Colonic mucosa (tissue), 4 donors: ENCODE measurements at regions not wholly inside any gene's neighbourhood (a gene's known extent, or its start where the extent isn't known, plus 50 kb on each side); places are given as distances from the start of the nearest gene placed in this dataset.

Experiments used
- DNase-seq: peaks from one replicate; pipeline ENCODE4 v3.0.0-alpha.2; 2020
- H3K27ac ChIP-seq: fragments of 200-600 bp; one replicate; pipeline ENCODE4 v1.8.0; 2021
- H3K27me3 ChIP-seq: fragments of 200-600 bp; one replicate; pipeline ENCODE4 v1.8.0; 2021
- H3K36me3 ChIP-seq: fragments of 200-600 bp; one replicate; pipeline ENCODE4 v1.8.0; 2021
- H3K4me1 ChIP-seq: fragments of 200-600 bp; one replicate; pipeline ENCODE4 v1.8.0; 2021; ENCODE audit warnings: mild to moderate bottlenecking
- H3K4me3 ChIP-seq: fragments of 200-600 bp; one replicate; pipeline ENCODE4 v1.8.0; 2021
- H3K9ac ChIP-seq, 2 donors: one replicate each; pipeline ENCODE4 v1.7.0; 2013; ENCODE audit warnings: control low read depth in 2 of 2, low read depth in 2 of 2, low read length in 2 of 2
- H3K9me3 ChIP-seq: fragments of 200-600 bp; one replicate; pipeline ENCODE4 v1.8.0; 2021
- intact Hi-C: fragments of 100-400 bp; cut with DNase I; formaldehyde crosslinking; loops from one replicate; pipeline ENCODE4 v1.14.1; 2022
- TF ChIP-seq, protein P1 (sequence below): fragments of 200-600 bp; IDR thresholded peaks from one replicate; pipeline ENCODE4 v1.8.0; 2022; ENCODE audit warnings: antibody characterized with exemption, mild to moderate bottlenecking
- donor health status: healthy.
- donor health status: DM: no; HTN: no; CAD: no.
- donor health status: DM: no; HTN: no; CAD: no.

DNA sequence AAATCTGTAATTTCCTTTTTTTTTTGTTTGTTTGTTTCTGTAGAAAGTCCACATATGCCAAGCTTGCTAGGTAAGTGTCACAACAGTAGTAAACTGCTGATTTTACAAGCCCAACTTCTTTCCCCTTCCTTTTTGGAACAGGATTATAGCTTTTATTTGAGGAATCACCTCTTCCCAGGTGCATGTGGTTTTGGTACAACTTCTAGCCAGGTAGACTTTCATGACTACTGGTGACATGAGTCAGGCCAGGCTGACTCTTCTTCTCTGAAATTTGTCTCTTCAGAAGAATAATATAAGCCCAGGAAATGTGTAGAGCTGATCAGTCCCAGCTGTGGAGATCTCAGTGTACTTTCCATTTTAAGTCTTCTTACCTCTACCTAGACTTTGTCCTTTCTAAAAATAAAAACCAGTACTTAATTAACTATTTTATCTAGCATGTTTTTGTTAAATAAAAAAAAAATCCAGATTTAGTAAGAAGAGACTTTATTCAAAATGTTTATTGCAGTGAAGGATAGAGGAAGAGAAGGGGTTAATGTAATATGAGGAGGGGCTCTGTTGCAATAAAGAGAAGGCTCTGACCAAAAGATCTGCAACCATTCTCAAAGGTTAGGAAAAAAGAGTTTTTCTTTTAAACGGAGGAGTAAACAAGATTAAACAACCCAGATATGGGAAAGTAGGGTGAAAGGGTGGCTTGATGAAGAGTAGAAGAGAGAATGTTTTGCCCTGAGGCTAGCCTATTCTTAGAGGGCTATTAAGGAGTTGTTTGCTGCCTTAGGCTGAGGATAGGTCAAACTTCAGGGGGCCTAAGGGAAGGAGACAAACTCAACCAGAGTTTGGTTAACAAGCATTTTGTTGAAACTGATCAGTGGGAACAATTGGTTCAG lies 664.2 kb downstream of the SORCS1 start:
- Histone ChIP-seq H3K27me3 (no peaks in the 10 kb centered on the region), H3K4me3 (no peak overlapping the region), H3K27ac (no peak overlapping the region), H3K9ac (no peak overlapping the region), H3K9me3 (no peaks in the 10 kb centered on the region), H3K4me1 (no peaks in the 10 kb centered on the region), H3K36me3 (no peaks in the 10 kb centered on the region)
- TF ChIP-seq, protein P1, sequence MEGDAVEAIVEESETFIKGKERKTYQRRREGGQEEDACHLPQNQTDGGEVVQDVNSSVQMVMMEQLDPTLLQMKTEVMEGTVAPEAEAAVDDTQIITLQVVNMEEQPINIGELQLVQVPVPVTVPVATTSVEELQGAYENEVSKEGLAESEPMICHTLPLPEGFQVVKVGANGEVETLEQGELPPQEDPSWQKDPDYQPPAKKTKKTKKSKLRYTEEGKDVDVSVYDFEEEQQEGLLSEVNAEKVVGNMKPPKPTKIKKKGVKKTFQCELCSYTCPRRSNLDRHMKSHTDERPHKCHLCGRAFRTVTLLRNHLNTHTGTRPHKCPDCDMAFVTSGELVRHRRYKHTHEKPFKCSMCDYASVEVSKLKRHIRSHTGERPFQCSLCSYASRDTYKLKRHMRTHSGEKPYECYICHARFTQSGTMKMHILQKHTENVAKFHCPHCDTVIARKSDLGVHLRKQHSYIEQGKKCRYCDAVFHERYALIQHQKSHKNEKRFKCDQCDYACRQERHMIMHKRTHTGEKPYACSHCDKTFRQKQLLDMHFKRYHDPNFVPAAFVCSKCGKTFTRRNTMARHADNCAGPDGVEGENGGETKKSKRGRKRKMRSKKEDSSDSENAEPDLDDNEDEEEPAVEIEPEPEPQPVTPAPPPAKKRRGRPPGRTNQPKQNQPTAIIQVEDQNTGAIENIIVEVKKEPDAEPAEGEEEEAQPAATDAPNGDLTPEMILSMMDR: no peak
- no peak for DNase-seq
- intact Hi-C loops: no loop called here

DNA sequence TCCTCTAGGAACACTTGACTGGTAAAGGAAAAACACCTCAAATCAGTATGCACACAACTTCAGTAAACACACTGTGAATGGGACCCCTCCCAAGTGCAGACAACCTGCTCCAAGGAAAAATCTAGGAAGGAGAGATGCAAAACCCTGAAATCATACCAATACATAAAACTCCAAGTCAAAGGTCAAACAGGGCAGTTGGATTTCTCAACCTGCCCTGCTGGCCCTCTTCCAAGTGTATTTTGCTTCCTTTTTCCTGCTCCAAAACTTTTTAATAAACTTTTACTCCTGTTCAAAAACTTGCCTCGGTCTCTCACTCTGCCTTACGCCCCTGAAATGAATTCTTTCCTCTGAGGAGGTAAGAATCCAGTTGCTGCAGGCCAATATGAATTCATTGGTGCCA lies 665.1 kb downstream of the SORCS1 start:
- TF ChIP-seq, protein P1: no peak
- DNase-seq: no peak
- no peak overlapping the region for H3K9ac ChIP-seq
- intact Hi-C loops: no loop called here
- H3K4me1 ChIP-seq: no peaks in the 10 kb centered on the region
- H3K27ac ChIP-seq: no peak overlapping the region
- no peaks in the 10 kb centered on the region for H3K36me3 ChIP-seq
- H3K27me3 ChIP-seq: no peaks in the 10 kb centered on the region
- H3K9me3 ChIP-seq: no peaks in the 10 kb centered on the region
- no peak overlapping the region for H3K4me3 ChIP-seq

DNA sequence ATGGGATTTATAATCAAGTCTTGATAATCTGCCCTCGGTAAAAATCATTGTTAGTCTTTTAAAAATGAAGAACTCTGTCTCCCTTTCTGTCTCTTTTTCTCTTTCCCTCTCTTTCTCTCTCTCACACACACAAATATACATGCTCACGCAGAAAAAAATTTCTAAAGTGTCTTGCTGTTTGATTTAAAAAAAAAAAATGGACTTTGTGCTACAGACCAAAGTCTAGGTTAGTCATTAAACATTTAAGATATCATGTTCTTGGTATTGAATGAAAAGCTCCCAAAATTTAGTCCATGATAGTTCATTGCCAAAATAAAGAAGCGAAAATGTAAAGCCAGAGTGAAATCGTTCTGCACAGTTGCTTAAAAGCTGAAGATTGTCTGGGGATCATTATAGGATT lies 665.8 kb downstream of the SORCS1 start:
- no peak for DNase-seq
- H3K4me3 ChIP-seq: no peak overlapping the region
- no peak overlapping the region for H3K9ac ChIP-seq
- no peak overlapping the region for H3K27ac ChIP-seq
- intact Hi-C loops: no loop called here
- H3K27me3 ChIP-seq: no peaks in the 10 kb centered on the region
- TF ChIP-seq, protein P1: no peak
- no peaks in the 10 kb centered on the region for H3K36me3 ChIP-seq
- H3K4me1 ChIP-seq: no peaks in the 10 kb centered on the region
- H3K9me3 ChIP-seq: no peaks in the 10 kb centered on the region

DNA sequence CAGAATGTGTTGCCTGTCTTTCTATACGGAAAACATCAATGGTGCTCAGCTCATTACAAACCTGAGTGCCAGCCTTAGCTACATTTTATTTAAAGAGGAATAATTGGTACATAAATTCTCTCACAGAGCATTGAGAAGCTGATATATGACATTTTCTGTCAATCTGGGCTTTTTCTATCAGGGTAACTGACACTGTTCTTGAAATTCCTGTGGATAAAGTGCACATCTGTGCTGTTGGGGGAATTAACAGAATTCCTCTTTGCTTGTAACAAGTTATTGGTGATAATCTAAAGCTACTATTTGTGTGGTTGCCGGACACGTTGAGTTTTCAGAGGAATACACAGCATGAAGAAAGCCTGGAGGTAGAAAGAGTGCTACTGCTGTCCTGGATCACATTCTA lies 668.6 kb downstream of the SORCS1 start:
- Histone ChIP-seq H3K36me3 (no peaks in the 10 kb centered on the region), H3K27ac (no peak overlapping the region), H3K9ac (no peak overlapping the region), H3K27me3 (no peaks in the 10 kb centered on the region), H3K4me3 (no peak overlapping the region), H3K4me1 (no peaks in the 10 kb centered on the region), H3K9me3 (no peaks in the 10 kb centered on the region)
- intact Hi-C loops: no loop called here
- DNase-seq: no peak
- TF ChIP-seq, protein P1: no peak

DNA sequence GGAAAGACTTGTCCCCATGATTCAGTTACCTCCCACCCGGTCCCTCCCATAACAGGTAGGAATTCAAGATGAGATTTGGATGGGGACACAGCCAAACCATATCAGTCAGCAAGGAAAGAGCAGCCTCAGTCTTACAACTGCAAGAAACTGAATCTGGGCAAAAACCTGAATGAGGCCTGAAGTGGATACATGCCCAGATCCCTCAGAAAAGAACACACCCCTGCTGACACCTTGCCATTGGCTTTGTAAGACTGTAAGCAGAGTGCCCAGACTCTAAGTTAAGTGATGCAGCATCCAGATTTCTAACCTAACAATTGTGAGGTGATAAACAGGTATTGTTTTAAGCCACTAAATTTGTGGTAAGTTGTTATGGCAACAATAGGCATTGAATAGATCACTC lies 670.8 kb downstream of the SORCS1 start:
- no peak for DNase-seq
- H3K36me3 ChIP-seq: no peaks in the 10 kb centered on the region
- TF ChIP-seq, protein P1: no peak
- H3K27me3 ChIP-seq: no peaks in the 10 kb centered on the region
- H3K4me1 ChIP-seq: no peaks in the 10 kb centered on the region
- no peak overlapping the region for H3K9ac ChIP-seq
- H3K4me3 ChIP-seq: no peak overlapping the region
- H3K9me3 ChIP-seq: no peaks in the 10 kb centered on the region
- intact Hi-C loops: no loop called here
- no peak overlapping the region for H3K27ac ChIP-seq
